ENCODE measurements at regions not wholly inside any gene's neighbourhood (a gene's known extent, or its start where the extent isn't known, plus 50 kb on each side); places are given as distances from the start of the nearest gene placed in this dataset.

DNA sequence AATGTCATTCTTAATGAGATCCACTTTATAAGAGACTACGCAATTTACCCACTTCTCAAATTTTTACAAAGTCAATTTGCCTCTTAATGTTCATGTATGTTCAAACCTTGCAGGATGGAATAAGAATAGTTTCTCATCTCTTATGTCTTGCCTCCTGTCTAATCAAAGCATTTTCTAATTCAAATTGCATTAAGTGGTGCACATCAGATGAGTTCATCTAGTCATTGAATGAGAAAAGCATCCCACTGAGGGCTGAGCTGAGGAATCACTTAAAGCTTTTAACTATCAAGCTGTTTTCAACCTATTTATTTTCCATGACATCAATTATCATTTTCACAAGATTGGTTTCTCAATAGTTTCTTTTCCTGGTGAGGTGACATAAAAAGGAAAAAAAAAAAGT, 1964.0 kb downstream of the PCDH7 start:
- TF ChIP-seq EZH2 (IDR thresholded peaks at IDR 0.05; ENCODE audit: low read length, unreplicated experiment) (no peak), EZH2phosphoT487 (IDR thresholded peaks at IDR 0.05; ENCODE audit: borderline replicate concordance, low read length) (no peak)
- TF ChIP-seq, protein P1, sequence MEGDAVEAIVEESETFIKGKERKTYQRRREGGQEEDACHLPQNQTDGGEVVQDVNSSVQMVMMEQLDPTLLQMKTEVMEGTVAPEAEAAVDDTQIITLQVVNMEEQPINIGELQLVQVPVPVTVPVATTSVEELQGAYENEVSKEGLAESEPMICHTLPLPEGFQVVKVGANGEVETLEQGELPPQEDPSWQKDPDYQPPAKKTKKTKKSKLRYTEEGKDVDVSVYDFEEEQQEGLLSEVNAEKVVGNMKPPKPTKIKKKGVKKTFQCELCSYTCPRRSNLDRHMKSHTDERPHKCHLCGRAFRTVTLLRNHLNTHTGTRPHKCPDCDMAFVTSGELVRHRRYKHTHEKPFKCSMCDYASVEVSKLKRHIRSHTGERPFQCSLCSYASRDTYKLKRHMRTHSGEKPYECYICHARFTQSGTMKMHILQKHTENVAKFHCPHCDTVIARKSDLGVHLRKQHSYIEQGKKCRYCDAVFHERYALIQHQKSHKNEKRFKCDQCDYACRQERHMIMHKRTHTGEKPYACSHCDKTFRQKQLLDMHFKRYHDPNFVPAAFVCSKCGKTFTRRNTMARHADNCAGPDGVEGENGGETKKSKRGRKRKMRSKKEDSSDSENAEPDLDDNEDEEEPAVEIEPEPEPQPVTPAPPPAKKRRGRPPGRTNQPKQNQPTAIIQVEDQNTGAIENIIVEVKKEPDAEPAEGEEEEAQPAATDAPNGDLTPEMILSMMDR (conservative IDR thresholded peaks at IDR 0.05; ENCODE audit: low read depth, low read length): no peak
